Hindlimb muscle (tissue), 1 donor: ENCODE measurements at regions not wholly inside any gene's neighbourhood (a gene's known extent, or its start where the extent isn't known, plus 50 kb on each side); places are given as distances from the start of the nearest gene placed in this dataset.
"Not testable (repeated sequence)": the region's sequence is repeated elsewhere in the genome, so short reads cannot be mapped to it uniquely, and the experiment has no call there.

Source experiments
- DNase-seq: peaks from one replicate; pipeline ENCODE4 v3.0.0-alpha.2; 2013

GRCh38 chr4:186775902-186776301, 52.2 kb upstream of the FAT1 start:
- DNase-seq: no peak

- no peak for DNase-seq
Observed at GRCh38 chr4:186778134-186778533, 54.5 kb upstream of the FAT1 start.

GRCh38 chr4:186780291-186781031, 56.8 kb upstream of the FAT1 start:
- no peak for DNase-seq

- no peak for DNase-seq
Observed at GRCh38 chr4:186781032-186781917, 57.6 kb upstream of the FAT1 start.

GRCh38 chr4:186782302-186782701, 58.6 kb upstream of the FAT1 start:
- DNase-seq: no peak

- DNase-seq: no peak
Observed at GRCh38 chr4:186787536-186787935, 63.9 kb upstream of the FAT1 start.

- no peak for DNase-seq
Observed at GRCh38 chr4:186789651-186790050, 66.0 kb upstream of the FAT1 start.

GRCh38 chr4:186790630-186791029, 67.0 kb upstream of the FAT1 start:
- no peak for DNase-seq

- no peak for DNase-seq
Observed at GRCh38 chr4:186792728-186793366, 69.2 kb upstream of the FAT1 start.

GRCh38 chr4:186798951-186799659, 75.4 kb upstream of the FAT1 start:
- no peak for DNase-seq

GRCh38 chr4:186805020-186805820, 81.6 kb upstream of the FAT1 start:
- DNase-seq: no peak

GRCh38 chr4:186805917-186806316, 82.3 kb upstream of the FAT1 start:
- DNase-seq: not testable (repeated sequence)

GRCh38 chr4:186806679-186807421, 83.2 kb upstream of the FAT1 start:
- peak; percentile 20 for DNase-seq

- no peak for DNase-seq
Observed at GRCh38 chr4:186807808-186808629, 84.4 kb upstream of the FAT1 start.

GRCh38 chr4:186808630-186809018, 85.0 kb upstream of the FAT1 start:
- DNase-seq: no peak

- DNase-seq: no peak
Observed at GRCh38 chr4:186809070-186809469, 85.4 kb upstream of the FAT1 start.

GRCh38 chr4:186810613-186811150, 87.0 kb upstream of the FAT1 start:
- no peak for DNase-seq

- no peak for DNase-seq
Observed at GRCh38 chr4:186812592-186812991, 88.9 kb upstream of the FAT1 start.

- DNase-seq: no peak
Observed at GRCh38 chr4:186813377-186814068, 89.9 kb upstream of the FAT1 start.
